ENCODE measurements at regions not wholly inside any gene's neighbourhood (a gene's known extent, or its start where the extent isn't known, plus 50 kb on each side); places are given as distances from the start of the nearest gene placed in this dataset.

- no peak for DNase-seq
Observed at GRCh38 chr12:16668198-16668597, 62.2 kb upstream of the LMO3 start.

GRCh38 chr12:16658699-16659098, 52.7 kb upstream of the LMO3 start:
- DNase-seq: no peak
